ENCODE measurements at regions not wholly inside any gene's neighbourhood (a gene's known extent, or its start where the extent isn't known, plus 50 kb on each side); places are given as distances from the start of the nearest gene placed in this dataset.
"Not testable (repeated sequence)": the region's sequence is repeated elsewhere in the genome, so short reads cannot be mapped to it uniquely, and the experiment has no call there.

- no peak for DNase-seq
These were observed 99.8 kb upstream of the PMCH start for GRCh38 chr12:102297412-102297811.

GRCh38 chr12:102294568-102294967, 96.9 kb upstream of the PMCH start:
- no peak for DNase-seq

DNA sequence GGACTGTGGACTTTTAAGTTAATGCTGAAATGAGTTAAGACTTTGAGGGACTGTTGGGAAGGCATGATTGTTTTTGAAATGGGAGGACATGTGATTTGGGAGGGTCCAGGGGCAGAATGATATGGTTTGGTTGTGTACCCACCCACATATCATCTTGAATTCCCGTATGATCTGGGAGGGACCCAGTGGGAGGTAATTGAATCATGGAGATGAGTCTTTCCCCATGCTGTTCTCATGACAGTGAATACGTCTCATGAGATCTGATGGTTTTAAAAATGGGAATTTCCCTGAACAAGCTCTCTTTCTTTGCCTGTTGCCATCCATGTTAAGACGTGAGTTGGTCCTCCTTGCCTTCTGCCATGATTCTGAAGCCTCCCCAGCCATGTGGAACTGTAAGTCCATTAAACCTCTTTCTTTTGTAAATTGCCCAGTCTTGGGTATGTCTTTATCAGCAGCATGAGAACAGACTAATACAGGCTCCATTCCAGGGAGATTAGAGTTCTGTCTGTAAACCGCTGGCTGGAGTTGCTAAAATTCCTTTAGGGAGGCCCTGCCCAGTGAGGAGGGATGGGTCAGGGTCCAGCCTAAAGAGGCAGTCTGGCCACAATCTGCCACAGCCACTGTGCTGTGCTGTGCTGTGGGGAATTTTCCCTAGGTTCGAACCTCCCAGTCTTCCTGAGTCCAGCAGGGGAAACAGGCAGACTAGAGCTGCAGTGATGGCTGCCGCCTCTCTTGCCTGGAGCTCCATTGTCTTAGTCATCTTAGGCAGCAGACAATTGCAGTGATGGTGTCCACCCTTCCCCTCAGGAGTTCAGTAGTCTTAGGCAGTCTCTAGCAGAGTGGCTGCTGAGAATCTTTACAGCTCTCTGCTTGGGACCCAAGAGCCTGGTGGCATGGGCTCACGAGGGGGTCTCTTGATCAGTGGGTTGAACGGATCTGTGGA, 94.1 kb upstream of the PMCH start:
- not testable (repeated sequence) for DNase-seq

GRCh38 chr12:102289702-102290101, 92.1 kb upstream of the PMCH start:
- not testable (repeated sequence) for DNase-seq

DNA sequence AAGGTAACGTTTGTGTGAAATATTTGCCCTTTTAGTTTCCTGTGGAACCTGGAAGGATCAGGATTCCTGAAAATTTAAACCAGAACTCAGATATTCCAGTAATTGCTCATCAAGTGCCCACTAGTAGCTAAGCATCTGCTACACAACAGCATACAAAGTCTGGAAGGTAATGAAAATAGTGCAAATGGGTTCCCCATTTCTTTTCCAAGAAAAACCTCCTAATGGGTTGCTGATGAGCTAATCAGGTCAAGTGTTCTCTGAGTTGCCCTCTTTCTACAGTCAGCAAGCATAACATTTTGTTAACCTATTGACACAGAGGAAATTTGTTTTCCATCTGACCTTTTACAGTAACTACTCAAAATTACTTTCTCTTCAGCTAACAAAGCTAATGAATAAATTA, 83.6 kb upstream of the PMCH start:
- no peak for DNase-seq

DNA sequence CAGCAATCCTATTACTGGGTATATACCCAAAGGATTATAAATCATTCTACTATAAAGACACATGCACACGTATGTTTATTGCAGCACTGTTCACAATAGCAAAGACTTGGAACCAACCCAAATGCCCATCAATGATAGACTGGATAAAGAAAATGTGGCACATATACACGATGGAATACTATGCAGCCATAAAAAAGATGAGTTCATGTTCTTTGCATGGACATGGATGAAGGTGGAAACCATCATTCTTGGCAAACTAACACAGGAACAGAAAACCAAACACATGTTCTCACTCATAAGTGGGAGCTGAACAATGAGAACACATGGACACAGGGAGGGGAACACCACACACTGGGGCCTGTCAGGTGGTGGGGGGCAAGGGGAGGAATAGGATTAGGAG, 58.1 kb upstream of the PMCH start:
- not testable (repeated sequence) for DNase-seq

GRCh38 chr12:102251005-102251404, 53.4 kb upstream of the PMCH start:
- not testable (repeated sequence) for DNase-seq

DNA sequence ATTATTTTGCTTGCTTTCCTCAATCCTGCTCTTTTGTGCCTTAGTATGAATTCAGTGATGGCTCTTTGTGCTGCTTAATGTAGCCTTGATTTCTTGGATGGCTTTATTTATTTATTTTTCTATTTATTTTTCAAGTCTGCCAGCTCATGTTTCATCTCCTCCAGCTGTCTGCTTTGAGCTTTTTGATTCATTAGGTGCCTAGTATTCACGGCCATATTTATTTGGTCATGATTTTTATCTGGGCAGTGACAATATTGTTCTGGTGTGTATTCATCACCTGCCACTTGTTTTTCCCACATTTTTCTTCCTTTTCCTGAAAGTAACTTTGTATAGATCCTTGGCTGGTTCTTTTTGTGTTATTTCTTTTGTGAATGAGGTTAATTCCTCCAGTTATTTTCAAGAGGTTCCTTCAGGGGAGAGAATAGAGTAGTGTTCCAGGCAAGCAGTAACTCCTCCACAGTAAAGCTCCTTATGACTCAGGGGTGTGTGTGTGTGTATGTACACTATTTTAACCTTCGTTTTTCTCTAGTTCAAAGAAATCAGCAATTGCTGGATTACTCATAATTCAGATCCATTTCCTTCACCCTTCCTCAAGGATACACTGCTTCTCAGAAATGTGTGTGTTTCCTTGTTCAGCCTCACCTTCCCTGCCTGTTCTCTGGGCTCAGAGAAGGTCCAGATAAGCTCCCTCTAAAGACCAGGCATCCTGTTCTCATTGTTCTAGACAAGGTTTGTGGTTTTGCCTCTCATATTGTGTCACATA, 51.6 kb upstream of the PMCH start:
- DNase-seq: peak; percentile 78
